ENCODE measurements at regions not wholly inside any gene's neighbourhood (a gene's known extent, or its start where the extent isn't known, plus 50 kb on each side); places are given as distances from the start of the nearest gene placed in this dataset.

DNA sequence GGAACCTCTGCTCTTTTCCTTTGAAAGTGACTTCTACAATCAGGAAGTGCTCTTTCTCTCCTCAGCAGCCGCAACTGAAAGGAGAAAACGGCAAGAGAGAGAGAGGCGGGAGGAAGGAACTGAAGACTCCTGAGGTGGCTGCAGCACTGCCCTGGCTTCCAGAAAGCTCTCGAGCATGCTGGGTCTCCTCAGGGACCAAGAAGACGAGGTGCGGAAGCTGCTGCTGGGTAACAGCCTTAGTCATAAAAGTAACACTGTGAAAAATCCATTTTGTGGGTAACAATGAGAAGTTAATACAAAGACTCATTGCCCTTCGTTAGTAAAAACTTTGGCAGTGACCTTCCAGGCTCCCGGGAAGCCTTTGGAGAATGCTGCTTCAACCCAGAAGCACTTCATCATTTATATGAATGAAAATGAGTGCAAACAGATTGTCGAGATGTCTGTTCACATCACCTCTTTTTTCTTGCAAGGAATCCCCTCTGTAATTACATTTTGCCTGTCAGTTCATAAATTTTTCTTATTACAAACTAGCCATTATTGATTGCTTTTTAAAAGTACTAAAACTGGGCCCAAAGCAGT, 473.4 kb downstream of the SOX6 start:
- no peak for DNase-seq (ENCODE audit: low spot score)

DNA sequence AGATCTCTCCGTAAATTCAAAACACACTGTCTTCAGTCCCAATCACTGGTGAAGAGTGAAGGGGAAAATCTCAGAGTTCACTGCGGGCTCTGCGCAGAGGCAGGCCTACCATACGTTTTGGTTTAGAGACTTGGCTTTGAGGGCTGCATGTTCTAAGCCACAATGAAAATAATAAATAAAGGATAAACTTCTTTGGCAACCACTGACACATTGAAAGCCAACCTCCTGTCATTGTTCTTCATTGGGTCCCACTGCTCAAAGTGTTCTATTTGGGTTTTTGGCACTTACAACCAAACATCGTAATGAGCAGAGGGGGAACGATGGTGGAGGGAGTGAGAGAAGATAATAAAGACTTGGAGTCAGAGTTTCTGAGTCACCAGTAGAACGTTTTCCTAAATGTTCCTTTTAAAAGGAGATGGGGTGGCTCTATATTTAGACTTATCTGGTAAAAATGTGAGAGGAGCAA, 472.9 kb downstream of the SOX6 start:
- no peak for DNase-seq (ENCODE audit: low spot score)

DNA sequence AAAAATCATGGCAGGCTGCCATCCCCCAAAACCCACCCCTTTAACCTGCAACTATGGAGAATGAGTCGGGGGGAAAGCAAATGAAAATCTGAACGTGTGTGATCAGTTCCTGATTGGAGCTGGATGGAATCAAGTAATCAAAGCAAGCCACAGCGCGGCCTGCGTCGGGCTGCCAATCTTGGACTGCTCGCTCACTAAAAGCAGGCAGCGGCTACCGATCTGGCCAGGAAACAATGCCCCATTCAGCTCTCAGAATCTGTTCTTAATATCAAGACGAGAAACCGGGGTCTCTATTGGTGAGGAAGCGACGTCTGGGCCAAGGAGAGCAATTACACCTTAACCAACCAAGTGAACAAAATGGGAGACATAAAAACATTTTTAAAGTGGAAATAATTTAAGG, 472.2 kb downstream of the SOX6 start:
- no peak for DNase-seq (ENCODE audit: low spot score)

- no peak for DNase-seq (ENCODE audit: low spot score)
These were observed 471.4 kb downstream of the SOX6 start for GRCh38 chr11:15884777-15885540.

DNA sequence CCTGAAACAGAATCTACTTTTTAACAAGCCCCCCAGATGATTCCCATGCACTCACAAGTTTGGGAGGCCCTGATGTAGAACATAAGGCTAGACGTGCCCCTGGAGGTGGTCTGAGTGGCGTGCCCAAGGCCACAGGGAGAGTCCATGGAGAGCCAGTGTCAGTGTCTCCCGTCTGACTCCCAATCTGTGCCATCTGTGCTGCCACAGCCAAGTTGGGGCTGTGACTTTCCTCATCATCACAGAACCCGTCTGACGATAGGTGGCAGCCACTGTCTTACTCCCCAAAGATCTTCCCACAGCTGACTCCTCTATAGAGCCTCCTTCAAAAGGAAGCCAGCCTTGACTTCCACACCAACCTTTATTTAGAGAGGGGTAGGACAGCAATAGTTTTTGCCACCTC, 470.5 kb downstream of the SOX6 start:
- no peak for DNase-seq (ENCODE audit: low spot score)

DNA sequence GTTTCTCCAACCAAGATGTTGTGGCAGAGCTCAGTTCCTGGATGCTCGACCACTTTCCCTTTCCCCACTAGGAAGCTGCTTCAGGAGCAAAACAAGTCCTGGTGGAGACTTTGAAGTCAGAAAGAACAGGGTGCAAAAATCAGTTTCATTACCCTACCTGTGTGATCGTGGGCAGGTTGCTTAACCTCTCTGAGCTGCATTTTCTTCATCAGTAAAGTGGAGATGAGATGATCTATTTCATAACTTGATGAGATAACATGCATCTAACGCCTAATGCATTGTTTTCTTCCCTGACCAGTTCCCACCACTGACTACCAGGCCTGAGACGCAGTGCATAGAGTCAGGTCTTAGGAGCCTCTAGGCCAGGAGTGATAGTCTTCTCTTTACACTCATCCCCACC, 470.0 kb downstream of the SOX6 start:
- DNase-seq (ENCODE audit: low spot score) = no peak

DNA sequence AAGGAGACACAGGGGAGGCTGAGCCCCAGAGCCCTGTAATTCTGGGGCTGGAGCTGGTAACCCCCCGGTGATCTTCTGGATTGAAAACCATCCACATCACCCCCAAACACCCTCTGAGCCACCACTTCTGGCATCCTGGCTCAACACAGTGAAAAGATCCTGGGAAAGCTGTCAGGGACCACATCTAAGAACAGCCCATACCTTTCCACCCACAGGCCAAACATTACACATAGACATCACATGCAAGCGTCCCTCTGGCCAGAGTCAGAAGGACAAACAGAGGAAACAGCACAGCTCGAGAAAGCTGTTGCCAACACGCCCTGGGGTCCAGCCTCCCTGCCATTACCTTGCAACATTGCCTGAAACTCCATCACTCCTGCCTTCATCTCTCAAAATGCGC, 469.5 kb downstream of the SOX6 start:
- no peak for DNase-seq (ENCODE audit: low spot score)

DNA sequence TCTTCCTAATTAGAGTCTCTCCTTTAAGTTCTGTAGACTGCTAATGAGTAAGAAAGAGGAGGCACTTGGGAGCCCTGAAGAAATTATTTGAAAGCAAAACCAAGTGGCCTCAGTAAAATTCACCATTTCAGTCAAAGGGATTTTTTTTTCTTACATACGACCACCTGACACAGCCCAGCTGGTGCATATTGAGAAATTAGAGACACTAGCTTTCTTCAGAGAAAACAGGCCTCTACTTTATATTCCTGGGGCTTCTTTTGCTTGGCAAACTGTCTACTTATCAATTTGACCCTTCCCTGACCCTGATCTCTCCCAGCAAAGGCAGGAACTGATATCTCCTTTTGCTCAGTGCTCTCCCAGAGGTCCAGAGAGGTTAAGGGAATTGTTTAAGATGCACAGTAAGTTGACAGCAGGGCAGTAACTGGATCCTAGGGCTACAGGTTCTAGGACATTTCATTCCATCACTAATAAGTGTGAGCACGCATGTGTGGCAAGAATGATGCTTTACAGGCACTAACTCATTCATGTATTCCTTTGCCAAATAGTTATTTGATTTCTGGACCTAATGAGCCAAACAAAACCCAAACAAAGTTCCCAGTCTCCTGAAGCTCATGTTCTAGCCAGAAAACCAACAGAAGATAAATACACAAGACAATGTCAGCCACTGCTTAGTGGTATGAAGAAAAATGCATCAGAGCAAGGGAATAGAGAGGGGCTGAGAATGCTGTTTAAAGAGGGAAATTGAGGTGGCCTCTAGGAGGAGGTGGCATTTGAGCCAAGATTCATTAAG, 467.6 kb downstream of the SOX6 start:
- DNase-seq (ENCODE audit: low spot score) = no peak

DNA sequence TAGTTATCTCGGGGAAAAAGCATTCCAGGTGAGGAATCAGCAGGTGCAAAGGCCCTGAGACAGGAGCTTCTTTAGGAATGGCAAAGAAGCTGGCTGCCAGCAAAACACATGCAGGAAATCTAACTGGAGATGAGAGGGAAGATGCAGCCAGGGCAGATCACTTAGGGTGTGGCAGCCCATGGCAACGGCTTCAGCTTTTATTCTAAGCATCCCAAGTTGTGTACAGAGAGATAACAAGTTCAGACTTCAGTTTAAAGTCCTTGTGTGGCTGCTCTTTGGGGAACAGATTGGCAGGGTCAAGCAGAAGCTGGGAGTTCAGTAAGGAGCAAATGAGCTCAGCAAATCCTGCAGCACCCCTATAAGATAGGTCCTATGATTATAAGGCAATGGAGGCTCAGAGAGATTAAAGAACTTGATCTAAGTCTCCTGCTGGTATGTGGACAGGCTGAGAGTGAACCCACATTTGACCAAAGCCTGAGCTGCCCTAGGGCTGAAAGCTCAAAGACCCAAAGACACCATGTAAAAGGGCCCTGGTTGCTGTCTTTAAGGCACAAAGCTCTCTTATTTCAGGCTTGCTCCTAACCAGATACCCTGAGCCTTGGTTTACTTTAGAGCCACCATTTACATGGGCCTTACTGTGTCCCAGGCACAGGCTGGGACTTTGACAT, 466.8 kb downstream of the SOX6 start:
- DNase-seq (ENCODE audit: low spot score) = no peak

DNA sequence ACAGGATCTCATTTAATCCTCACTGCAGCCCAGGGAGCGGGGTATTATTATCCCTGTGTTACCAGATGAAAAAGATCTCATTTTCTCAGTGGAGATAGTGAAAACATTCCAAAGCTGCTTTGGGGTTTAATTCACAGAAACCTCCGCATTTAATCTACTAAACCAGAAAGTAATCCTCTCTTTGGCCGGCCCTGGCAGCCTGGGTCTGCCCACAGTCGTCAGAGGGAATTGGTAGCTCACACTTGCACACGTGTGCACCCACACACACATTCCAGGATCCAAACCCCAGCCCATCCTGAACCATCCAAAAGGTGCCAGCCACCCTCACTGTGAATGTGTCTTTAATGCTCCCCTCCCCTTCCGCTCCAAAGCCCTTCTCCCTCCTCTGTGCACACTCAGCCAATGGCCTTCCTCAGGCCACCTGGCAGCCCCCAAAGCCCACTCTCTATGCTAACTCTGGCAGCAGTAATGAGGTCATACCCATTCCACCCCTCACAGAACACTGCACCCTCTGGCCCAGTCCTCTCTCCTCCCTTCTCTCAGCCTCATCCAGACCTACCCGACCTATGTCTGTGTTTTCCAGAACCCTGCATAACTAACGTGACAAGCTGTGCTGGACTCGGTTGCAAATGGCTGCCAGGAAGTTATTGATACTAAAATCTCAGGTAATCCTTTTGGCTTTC, 466.2 kb downstream of the SOX6 start:
- no peak for DNase-seq (ENCODE audit: low spot score)

- DNase-seq (ENCODE audit: low spot score) = no peak
These were observed 463.3 kb downstream of the SOX6 start for GRCh38 chr11:15893080-15893492.

GRCh38 chr11:15896026-15896425, 460.3 kb downstream of the SOX6 start:
- no peak for DNase-seq (ENCODE audit: low spot score)

DNA sequence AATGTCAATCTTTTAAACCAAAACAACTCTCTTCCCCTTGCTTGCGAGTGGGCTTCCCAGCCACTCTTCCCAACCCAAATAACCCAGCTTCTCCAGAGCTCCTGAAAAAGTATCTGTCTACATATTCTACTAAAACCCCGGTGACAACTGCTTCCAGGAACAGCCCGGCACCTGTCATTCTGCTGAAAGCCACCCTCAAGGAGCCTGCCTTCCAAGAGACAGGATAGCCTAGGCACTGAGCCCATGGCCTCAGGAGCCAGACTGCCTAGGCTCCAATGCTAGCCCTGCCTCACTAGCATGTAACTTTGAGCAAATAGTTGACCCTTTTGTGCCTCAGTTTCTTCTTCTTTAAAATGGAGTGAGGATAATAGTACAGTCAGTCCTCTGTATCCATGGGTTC, 459.8 kb downstream of the SOX6 start:
- no peak for DNase-seq (ENCODE audit: low spot score)

DNA sequence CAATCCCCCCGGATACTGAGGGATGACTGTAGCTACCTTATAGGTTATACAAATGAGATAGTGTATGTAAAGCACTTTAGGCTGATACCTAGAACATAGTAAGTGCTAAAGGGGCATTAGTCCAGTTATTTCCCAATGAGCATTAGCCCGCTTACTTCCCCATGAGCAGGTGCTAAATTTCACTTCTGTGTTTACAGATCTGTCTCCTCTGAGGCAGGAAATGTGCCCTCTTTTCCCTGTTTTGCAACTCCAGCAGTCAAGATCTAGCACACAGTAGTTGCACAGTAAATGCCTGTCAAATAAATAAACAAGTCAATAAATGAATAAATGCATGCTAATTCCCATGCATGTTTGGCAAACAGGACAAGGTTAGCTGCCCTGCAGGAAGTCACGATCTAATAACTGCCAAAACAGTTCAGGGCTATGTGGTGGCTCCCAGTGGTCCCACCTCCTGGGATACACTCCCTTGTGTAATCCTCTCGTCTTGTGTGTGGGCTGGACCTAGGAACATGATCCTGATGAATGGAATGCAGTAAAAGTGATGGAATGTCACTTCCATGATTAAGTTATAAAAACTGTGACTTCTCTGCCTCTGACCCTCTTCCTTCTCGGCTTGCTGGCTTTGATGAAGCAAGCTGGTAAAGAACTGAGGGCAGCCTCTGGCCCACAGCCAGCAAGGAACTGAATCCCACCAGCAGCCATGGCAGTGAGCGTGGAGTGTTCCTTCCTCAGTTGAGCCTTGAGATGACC, 459.0 kb downstream of the SOX6 start:
- peak; percentile 14 for DNase-seq (ENCODE audit: low spot score)

GRCh38 chr11:15901054-15901453, 455.3 kb downstream of the SOX6 start:
- DNase-seq (ENCODE audit: low spot score) = no peak

GRCh38 chr11:15901790-15902189, 454.6 kb downstream of the SOX6 start:
- no peak for DNase-seq (ENCODE audit: low spot score)

GRCh38 chr11:15903246-15903645, 453.1 kb downstream of the SOX6 start:
- DNase-seq (ENCODE audit: low spot score) = no peak

DNA sequence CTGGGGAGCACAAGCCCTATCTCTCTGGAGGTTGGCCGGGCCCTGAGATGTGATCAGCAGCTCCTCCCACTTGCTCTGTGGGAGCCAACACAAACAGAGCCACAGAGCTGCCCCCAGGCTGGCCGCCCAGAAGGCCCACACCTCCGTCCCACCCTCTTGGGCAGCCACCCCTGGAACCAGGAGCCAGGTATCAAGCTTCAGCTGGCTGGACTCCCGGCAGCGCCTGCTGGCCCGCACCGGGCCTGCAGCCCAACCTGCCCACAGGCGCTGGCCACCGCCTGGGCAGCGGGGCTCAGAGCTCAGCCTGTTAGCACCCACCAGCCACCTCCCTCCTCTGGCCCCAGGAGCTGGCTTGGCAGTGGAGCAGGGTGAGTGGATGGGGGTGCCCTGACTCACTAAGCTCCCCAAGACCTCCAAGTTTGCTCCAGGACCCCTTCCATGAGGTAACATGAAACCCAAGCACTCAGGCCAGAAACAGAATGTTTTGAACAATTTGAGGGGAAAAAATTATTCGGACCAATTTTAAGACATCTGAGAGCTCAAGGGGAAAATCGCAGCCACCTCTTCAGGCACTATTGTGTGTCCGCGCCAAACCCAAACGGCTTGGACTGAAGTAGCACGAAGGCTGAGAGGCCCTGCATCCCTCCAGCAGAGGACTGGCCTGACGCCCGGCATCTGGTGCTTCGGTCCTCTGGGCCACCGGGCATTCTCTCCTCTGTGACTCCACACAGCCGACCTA, 450.8 kb downstream of the SOX6 start:
- DNase-seq (ENCODE audit: low spot score) = no peak

- DNase-seq (ENCODE audit: low spot score) = no peak
These were observed 449.8 kb downstream of the SOX6 start for GRCh38 chr11:15906481-15907035.

DNA sequence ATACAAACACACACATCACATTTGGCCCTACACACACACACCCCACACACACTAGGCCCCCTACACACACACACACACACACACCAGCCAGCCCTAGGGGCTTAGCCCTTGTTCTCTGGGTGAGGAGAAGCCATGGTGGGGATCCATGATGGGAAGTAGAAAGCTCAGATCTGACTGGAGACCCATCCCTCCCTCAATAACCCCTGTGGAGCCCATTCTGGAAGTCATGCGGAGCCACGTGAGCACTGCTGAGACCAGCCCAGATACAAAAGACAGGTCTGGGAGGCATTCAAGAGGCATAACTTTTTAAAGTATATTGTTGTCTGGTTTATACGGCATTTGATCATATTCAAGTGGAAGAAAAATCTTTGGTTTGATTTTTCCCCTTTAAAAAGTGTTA, 448.5 kb downstream of the SOX6 start:
- DNase-seq (ENCODE audit: low spot score) = no peak

Measured in kidney capillary endothelial cell (primary cell).